ENCODE measurements at regions not wholly inside any gene's neighbourhood (a gene's known extent, or its start where the extent isn't known, plus 50 kb on each side); places are given as distances from the start of the nearest gene placed in this dataset.

DNA sequence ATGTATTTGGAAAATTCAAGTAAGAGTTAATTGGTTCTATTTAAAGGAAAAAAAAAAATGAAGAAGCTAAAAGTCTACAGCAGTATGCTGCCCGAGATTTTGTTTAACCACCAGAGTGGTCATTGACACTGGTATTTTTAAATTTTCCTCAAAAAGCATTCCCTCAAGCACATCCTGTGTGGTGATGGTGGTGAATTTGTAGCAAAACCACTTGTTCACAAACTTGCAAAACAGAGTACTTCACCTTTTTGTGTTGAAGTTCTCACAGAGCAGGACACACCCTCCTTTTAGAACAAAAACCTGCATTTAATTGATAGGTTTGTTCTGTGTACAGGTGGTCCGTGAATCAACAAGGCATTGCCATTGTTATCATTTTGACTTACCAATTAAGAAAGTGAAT, 374.2 kb downstream of the EFNA5 start:
- TF ChIP-seq SP1 (IDR thresholded peaks at IDR 0.05) = no peak
- no peak for TF ChIP-seq RAD21 (IDR thresholded peaks at IDR 0.05)
- no peak for TF ChIP-seq YY1 (IDR thresholded peaks at IDR 0.05)
- TF ChIP-seq, protein P1, sequence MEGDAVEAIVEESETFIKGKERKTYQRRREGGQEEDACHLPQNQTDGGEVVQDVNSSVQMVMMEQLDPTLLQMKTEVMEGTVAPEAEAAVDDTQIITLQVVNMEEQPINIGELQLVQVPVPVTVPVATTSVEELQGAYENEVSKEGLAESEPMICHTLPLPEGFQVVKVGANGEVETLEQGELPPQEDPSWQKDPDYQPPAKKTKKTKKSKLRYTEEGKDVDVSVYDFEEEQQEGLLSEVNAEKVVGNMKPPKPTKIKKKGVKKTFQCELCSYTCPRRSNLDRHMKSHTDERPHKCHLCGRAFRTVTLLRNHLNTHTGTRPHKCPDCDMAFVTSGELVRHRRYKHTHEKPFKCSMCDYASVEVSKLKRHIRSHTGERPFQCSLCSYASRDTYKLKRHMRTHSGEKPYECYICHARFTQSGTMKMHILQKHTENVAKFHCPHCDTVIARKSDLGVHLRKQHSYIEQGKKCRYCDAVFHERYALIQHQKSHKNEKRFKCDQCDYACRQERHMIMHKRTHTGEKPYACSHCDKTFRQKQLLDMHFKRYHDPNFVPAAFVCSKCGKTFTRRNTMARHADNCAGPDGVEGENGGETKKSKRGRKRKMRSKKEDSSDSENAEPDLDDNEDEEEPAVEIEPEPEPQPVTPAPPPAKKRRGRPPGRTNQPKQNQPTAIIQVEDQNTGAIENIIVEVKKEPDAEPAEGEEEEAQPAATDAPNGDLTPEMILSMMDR (IDR thresholded peaks at IDR 0.05; ENCODE audit: low read depth, low read length, missing input control) = no peak
- no peak for TF ChIP-seq FOXA2 (IDR thresholded peaks at IDR 0.05)
- TF ChIP-seq, protein P2, sequence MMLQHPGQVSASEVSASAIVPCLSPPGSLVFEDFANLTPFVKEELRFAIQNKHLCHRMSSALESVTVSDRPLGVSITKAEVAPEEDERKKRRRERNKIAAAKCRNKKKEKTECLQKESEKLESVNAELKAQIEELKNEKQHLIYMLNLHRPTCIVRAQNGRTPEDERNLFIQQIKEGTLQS (IDR thresholded peaks at IDR 0.05) = no peak
- WGBS = 53% methylated on average over 2 of the region's 2 CpGs
- peaks cover 0 to 4% (median 1%) of the 10 kb centered on the region in 4 donors for H3K27me3 ChIP-seq (ENCODE audit: control insufficient read depth in 4 of 4, insufficient read depth in 4 of 4, low read length in 3 of 4)
- peaks cover 0 to 3% (median 0%) of the 10 kb centered on the region in 4 donors for H3K9me3 ChIP-seq (ENCODE audit: control insufficient read depth in 4 of 4, low read length in 3 of 4)
- no peak overlapping the region for H3K9ac ChIP-seq (ENCODE audit: low read depth in 1 of 2, low read length in 2 of 2)
- H3K36me3 ChIP-seq (ENCODE audit: control insufficient read depth in 4 of 4, insufficient read depth in 3 of 4, low read depth in 1 of 4, low read length in 3 of 4) = no peaks in the 10 kb centered on the region
- no peak for DNase-seq (ENCODE audit: low spot score)
- no peak overlapping the region for H3K27ac ChIP-seq (ENCODE audit: low read depth in 1 of 2, low read length in 2 of 2)
- H3K4me1 ChIP-seq (ENCODE audit: control insufficient read depth in 4 of 4, insufficient read depth in 4 of 4, low read length in 3 of 4) = no peaks in the 10 kb centered on the region
- no peak overlapping the region for H3K4me3 ChIP-seq (ENCODE audit: low read depth in 1 of 3, low read length in 3 of 3)

DNA sequence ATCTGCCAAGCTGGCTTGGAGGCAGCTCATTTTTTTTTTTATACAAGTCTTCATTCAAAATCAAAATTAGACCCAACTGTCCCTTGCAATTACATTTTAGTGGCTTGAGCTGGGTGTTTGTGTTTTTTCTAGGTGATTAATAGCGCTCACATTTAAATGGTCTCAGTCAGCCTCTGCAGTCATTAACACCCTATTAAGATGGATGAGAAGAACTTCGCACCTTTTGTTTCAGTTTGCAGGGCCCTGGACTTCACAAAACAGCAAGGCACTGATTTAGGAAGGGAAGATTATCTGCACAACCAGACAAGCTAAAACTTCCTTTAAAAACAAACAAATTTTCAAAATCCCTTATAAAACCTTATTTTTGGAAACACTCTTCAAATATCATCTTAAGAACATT, 374.8 kb downstream of the EFNA5 start:
- WGBS = 64% methylated on average over 2 of the region's 2 CpGs
- Histone ChIP-seq H3K9ac (ENCODE audit: low read depth in 1 of 2, low read length in 2 of 2) (no peak overlapping the region), H3K4me3 (ENCODE audit: low read depth in 1 of 3, low read length in 3 of 3) (no peak overlapping the region), H3K27ac (ENCODE audit: low read depth in 1 of 2, low read length in 2 of 2) (no peak overlapping the region), H3K4me1 (ENCODE audit: control insufficient read depth in 4 of 4, insufficient read depth in 4 of 4, low read length in 3 of 4) (no peaks in the 10 kb centered on the region), H3K36me3 (ENCODE audit: control insufficient read depth in 4 of 4, insufficient read depth in 3 of 4, low read depth in 1 of 4, low read length in 3 of 4) (no peaks in the 10 kb centered on the region), H3K9me3 (ENCODE audit: control insufficient read depth in 4 of 4, low read length in 3 of 4) (peaks cover 0 to 3% (median 0%) of the 10 kb centered on the region in 4 donors), H3K27me3 (ENCODE audit: control insufficient read depth in 4 of 4, insufficient read depth in 4 of 4, low read length in 3 of 4) (peaks cover 0 to 4% (median 1%) of the 10 kb centered on the region in 4 donors)
- no peak for DNase-seq (ENCODE audit: low spot score)
- TF ChIP-seq NR2F2 (IDR thresholded peaks at IDR 0.05) (no peak), HNF4A (conservative IDR thresholded peaks at IDR 0.05) (no peak), RAD21 (IDR thresholded peaks at IDR 0.05) (no peak), RXRA (IDR thresholded peaks at IDR 0.05) (no peak), JUND (IDR thresholded peaks at IDR 0.05) (no peak)
- TF ChIP-seq, protein P1 (IDR thresholded peaks at IDR 0.05; ENCODE audit: low read depth, low read length, missing input control) = no peak
- TF ChIP-seq, protein P3, sequence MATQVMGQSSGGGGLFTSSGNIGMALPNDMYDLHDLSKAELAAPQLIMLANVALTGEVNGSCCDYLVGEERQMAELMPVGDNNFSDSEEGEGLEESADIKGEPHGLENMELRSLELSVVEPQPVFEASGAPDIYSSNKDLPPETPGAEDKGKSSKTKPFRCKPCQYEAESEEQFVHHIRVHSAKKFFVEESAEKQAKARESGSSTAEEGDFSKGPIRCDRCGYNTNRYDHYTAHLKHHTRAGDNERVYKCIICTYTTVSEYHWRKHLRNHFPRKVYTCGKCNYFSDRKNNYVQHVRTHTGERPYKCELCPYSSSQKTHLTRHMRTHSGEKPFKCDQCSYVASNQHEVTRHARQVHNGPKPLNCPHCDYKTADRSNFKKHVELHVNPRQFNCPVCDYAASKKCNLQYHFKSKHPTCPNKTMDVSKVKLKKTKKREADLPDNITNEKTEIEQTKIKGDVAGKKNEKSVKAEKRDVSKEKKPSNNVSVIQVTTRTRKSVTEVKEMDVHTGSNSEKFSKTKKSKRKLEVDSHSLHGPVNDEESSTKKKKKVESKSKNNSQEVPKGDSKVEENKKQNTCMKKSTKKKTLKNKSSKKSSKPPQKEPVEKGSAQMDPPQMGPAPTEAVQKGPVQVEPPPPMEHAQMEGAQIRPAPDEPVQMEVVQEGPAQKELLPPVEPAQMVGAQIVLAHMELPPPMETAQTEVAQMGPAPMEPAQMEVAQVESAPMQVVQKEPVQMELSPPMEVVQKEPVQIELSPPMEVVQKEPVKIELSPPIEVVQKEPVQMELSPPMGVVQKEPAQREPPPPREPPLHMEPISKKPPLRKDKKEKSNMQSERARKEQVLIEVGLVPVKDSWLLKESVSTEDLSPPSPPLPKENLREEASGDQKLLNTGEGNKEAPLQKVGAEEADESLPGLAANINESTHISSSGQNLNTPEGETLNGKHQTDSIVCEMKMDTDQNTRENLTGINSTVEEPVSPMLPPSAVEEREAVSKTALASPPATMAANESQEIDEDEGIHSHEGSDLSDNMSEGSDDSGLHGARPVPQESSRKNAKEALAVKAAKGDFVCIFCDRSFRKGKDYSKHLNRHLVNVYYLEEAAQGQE (IDR thresholded peaks at IDR 0.05) = no peak

All from liver (tissue), 8 donors.